ENCODE measurements at regions not wholly inside any gene's neighbourhood (a gene's known extent, or its start where the extent isn't known, plus 50 kb on each side); places are given as distances from the start of the nearest gene placed in this dataset.

GRCh38 chr12:71277866-71278265 lies 120.1 kb upstream of the TSPAN8 start:
- TF ChIP-seq CTCF (IDR thresholded peaks at IDR 0.05) (no peak), POLR2A (IDR thresholded peaks at IDR 0.05; ENCODE audit: low read depth) (no peak), POLR2AphosphoS5 (IDR thresholded peaks at IDR 0.05) (no peak), EP300 (IDR thresholded peaks at IDR 0.05) (no peak)
